ENCODE measurements at regions not wholly inside any gene's neighbourhood (a gene's known extent, or its start where the extent isn't known, plus 50 kb on each side); places are given as distances from the start of the nearest gene placed in this dataset.

GRCh38 chr3:162534431-162534830, 1037.8 kb downstream of the OTOL1 start:
- H3K27me3 ChIP-seq, result no peaks in the 10 kb centered on the region
- intact Hi-C loops (cut with DNase I; ENCODE audit: low total_unique reads), result no loop called here
- DNase-seq, result no peak
- no peaks in the 10 kb centered on the region for H3K9me3 ChIP-seq
- no peak for TF ChIP-seq CTCF (IDR thresholded peaks at IDR 0.05)
- H3K4me3 ChIP-seq, result no peak overlapping the region
- no peak overlapping the region for H3K27ac ChIP-seq
- H3K4me1 ChIP-seq, result no peaks in the 10 kb centered on the region
- no peaks in the 10 kb centered on the region for H3K36me3 ChIP-seq

GRCh38 chr3:162538491-162538890, 1041.9 kb downstream of the OTOL1 start:
- H3K27ac ChIP-seq, result no peak overlapping the region
- intact Hi-C loops (cut with DNase I; ENCODE audit: low total_unique reads), result no loop called here
- H3K4me1 ChIP-seq, result no peaks in the 10 kb centered on the region
- no peaks in the 10 kb centered on the region for H3K27me3 ChIP-seq
- DNase-seq, result no peak
- TF ChIP-seq CTCF (IDR thresholded peaks at IDR 0.05), result no peak
- no peaks in the 10 kb centered on the region for H3K36me3 ChIP-seq
- H3K4me3 ChIP-seq, result no peak overlapping the region
- H3K9me3 ChIP-seq, result no peaks in the 10 kb centered on the region

GRCh38 chr3:162538906-162539305, 1042.3 kb downstream of the OTOL1 start:
- intact Hi-C loops (cut with DNase I; ENCODE audit: low total_unique reads), result no loop called here
- no peaks in the 10 kb centered on the region for H3K4me1 ChIP-seq

GRCh38 chr3:162540421-162540820, 1043.8 kb downstream of the OTOL1 start:
- H3K4me3 ChIP-seq, result no peak overlapping the region
- H3K4me1 ChIP-seq, result no peaks in the 10 kb centered on the region
- no peaks in the 10 kb centered on the region for H3K36me3 ChIP-seq
- H3K27ac ChIP-seq, result no peak overlapping the region
- no peaks in the 10 kb centered on the region for H3K27me3 ChIP-seq
- H3K9me3 ChIP-seq, result no peaks in the 10 kb centered on the region
- intact Hi-C loops (cut with DNase I; ENCODE audit: low total_unique reads), result no loop called here
- TF ChIP-seq CTCF (IDR thresholded peaks at IDR 0.05), result no peak
- DNase-seq, result no peak

More at GRCh38 chr3:162538906-162539305, 1042.3 kb downstream of the OTOL1 start:
- TF ChIP-seq CTCF (IDR thresholded peaks at IDR 0.05), result no peak
- H3K9me3 ChIP-seq, result no peaks in the 10 kb centered on the region
- no peaks in the 10 kb centered on the region for H3K36me3 ChIP-seq
- H3K4me3 ChIP-seq, result no peak overlapping the region
- H3K27me3 ChIP-seq, result no peaks in the 10 kb centered on the region
- H3K27ac ChIP-seq, result no peak overlapping the region
- DNase-seq, result no peak

GRCh38 chr3:162541923-162542322, 1045.3 kb downstream of the OTOL1 start:
- H3K27ac ChIP-seq, result no peak overlapping the region
- no peaks in the 10 kb centered on the region for H3K4me1 ChIP-seq
- H3K9me3 ChIP-seq, result no peaks in the 10 kb centered on the region
- H3K4me3 ChIP-seq, result no peak overlapping the region
- no peak for TF ChIP-seq CTCF (IDR thresholded peaks at IDR 0.05)
- no peaks in the 10 kb centered on the region for H3K27me3 ChIP-seq
- intact Hi-C loops (cut with DNase I; ENCODE audit: low total_unique reads), result no loop called here
- H3K36me3 ChIP-seq, result no peaks in the 10 kb centered on the region
- no peak for DNase-seq

GRCh38 chr3:162544246-162544645, 1047.6 kb downstream of the OTOL1 start:
- H3K9me3 ChIP-seq, result no peaks in the 10 kb centered on the region
- intact Hi-C loops (cut with DNase I; ENCODE audit: low total_unique reads), result no loop called here
- no peaks in the 10 kb centered on the region for H3K4me1 ChIP-seq
- no peak overlapping the region for H3K27ac ChIP-seq
- no peak for TF ChIP-seq CTCF (IDR thresholded peaks at IDR 0.05)
- no peak for DNase-seq
- H3K27me3 ChIP-seq, result no peaks in the 10 kb centered on the region
- no peak overlapping the region for H3K4me3 ChIP-seq
- H3K36me3 ChIP-seq, result no peaks in the 10 kb centered on the region

All from tibial artery (tissue), 4 donors.